Breast epithelium (tissue), 4 donors: ENCODE measurements at regions not wholly inside any gene's neighbourhood (a gene's known extent, or its start where the extent isn't known, plus 50 kb on each side); places are given as distances from the start of the nearest gene placed in this dataset.
"Not testable (repeated sequence)": the region's sequence is repeated elsewhere in the genome, so short reads cannot be mapped to it uniquely, and the experiment has no call there.

Source experiments
- DNase-seq, 2 donors: peaks; one replicate each; pipeline ENCODE4 v3.0.0-alpha.2; 2019; ENCODE audit warnings: low spot score in 2 of 2
- H3K27ac ChIP-seq, 2 donors: fragments of 200-600 bp; sonication (generic) in 1 of 2; one replicate each; pipeline ENCODE4 v1.5.1; 2016 to 2019; ENCODE audit warnings: mild to moderate bottlenecking in 1 of 2
- H3K27me3 ChIP-seq, 2 donors: fragments of 200-600 bp; sonication (generic) in 1 of 2; one replicate each; pipeline versions ENCODE4 v1.5.1 to v1.6.0; 2017 to 2019; ENCODE audit warnings: control low read depth in 1 of 2, mild to moderate bottlenecking in 1 of 2
- H3K36me3 ChIP-seq: fragments of 200-600 bp; one replicate; pipeline ENCODE4 v1.5.1; 2019
- H3K4me1 ChIP-seq, 2 donors: fragments of 200-600 bp; sonication (generic); one replicate each; pipeline ENCODE4 v1.5.1; 2016 to 2019; ENCODE audit warnings: control low read depth in 1 of 2
- H3K4me3 ChIP-seq, 3 donors: fragments of 200-600 bp; sonication (generic); 1 replicate in 2 of 3; 2 replicates in 1 of 3; pipeline ENCODE4 v1.5.1; 2016 to 2019; ENCODE audit warnings: mild to moderate bottlenecking in 3 of 3, moderate library complexity in 2 of 3
- H3K9me3 ChIP-seq, 2 donors: fragments of 200-600 bp; sonication (generic) in 1 of 2; one replicate each; pipeline ENCODE4 v1.5.1; 2016 to 2019; ENCODE audit warnings: control low read depth in 1 of 2
- CTCF ChIP-seq, 3 donors: fragments of 450-650 bp; IDR thresholded peaks; one replicate each; pipeline ENCODE4 v1.5.1; 2016 to 2017; ENCODE audit warnings: antibody characterized with exemption in 3 of 3, mild to moderate bottlenecking in 3 of 3, moderate library complexity in 3 of 3
- POLR2A ChIP-seq: fragments of 450-650 bp; IDR thresholded peaks from one replicate; pipeline ENCODE4 v1.6.1; 2016; ENCODE audit warnings: antibody characterized with exemption, mild to moderate bottlenecking, moderate library complexity
- POLR2AphosphoS5 ChIP-seq, 3 donors: sonication (generic); formaldehyde crosslinking; IDR thresholded peaks; one replicate each; pipeline ENCODE4 v1.6.1; 2017; ENCODE audit warnings: antibody characterized with exemption in 3 of 3
- intact Hi-C: fragments of 100-400 bp; cut with DNase I; formaldehyde crosslinking; loops from one replicate; pipeline ENCODE4 v1.15.1; 2023; ENCODE audit warnings: low total_unique reads

- no peaks in the 10 kb centered on the region for H3K4me1 ChIP-seq
- H3K27ac ChIP-seq = no peak overlapping the region
Measured at GRCh38 chr9:108776920-108777639, 78.7 kb downstream of the ACTL7B start.

GRCh38 chr9:108775901-108776306, 79.9 kb downstream of the ACTL7B start:
- intact Hi-C loops = no loop called here
- Histone ChIP-seq H3K27me3 (peaks cover 0 to 6% of the 10 kb centered on the region in 2 donors), H3K36me3 (no peaks in the 10 kb centered on the region), H3K27ac (no peak overlapping the region), H3K4me3 (no peak overlapping the region), H3K4me1 (no peaks in the 10 kb centered on the region), H3K9me3 (no peaks in the 10 kb centered on the region)
- DNase-seq = no peak
- TF ChIP-seq POLR2A (no peak), POLR2AphosphoS5 (IDR thresholded peaks at IDR 0.05) (no peak), CTCF (IDR thresholded peaks at IDR 0.05) (no peak)

More at GRCh38 chr9:108776920-108777639, 78.7 kb downstream of the ACTL7B start:
- Histone ChIP-seq H3K4me3 (no peak overlapping the region), H3K27me3 (peaks cover 0 to 6% of the 10 kb centered on the region in 2 donors), H3K9me3 (no peaks in the 10 kb centered on the region), H3K36me3 (no peaks in the 10 kb centered on the region)
- intact Hi-C loops = no loop called here
- no peak for DNase-seq
- TF ChIP-seq POLR2AphosphoS5 (IDR thresholded peaks at IDR 0.05) (no peak), POLR2A (no peak), CTCF (IDR thresholded peaks at IDR 0.05) (no peak)

GRCh38 chr9:108774088-108774487, 81.7 kb downstream of the ACTL7B start:
- H3K36me3 ChIP-seq, H3K27ac ChIP-seq, H3K9me3 ChIP-seq, DNase-seq, H3K4me1 ChIP-seq, H3K27me3 ChIP-seq, H3K4me3 ChIP-seq, intact Hi-C loops: not testable (repeated sequence)

- Histone ChIP-seq H3K9me3 (peaks cover 0 to 6% of the 10 kb centered on the region in 2 donors), H3K27ac (no peak overlapping the region), H3K4me3 (no peak overlapping the region), H3K36me3 (no peaks in the 10 kb centered on the region), H3K27me3 (no peaks in the 10 kb centered on the region), H3K4me1 (no peaks in the 10 kb centered on the region)
- intact Hi-C loops = no loop called here
- no peak for TF ChIP-seq POLR2AphosphoS5 (IDR thresholded peaks at IDR 0.05)
- no peak for TF ChIP-seq POLR2A
- no peak for TF ChIP-seq CTCF (IDR thresholded peaks at IDR 0.05)
- DNase-seq = no peak
Measured at GRCh38 chr9:108772301-108772894, 83.4 kb downstream of the ACTL7B start.

GRCh38 chr9:108768744-108769143, 87.0 kb downstream of the ACTL7B start:
- intact Hi-C loops = no loop called here
- Histone ChIP-seq H3K4me3 (no peak overlapping the region), H3K27ac (no peak overlapping the region), H3K27me3 (no peaks in the 10 kb centered on the region), H3K4me1 (no peaks in the 10 kb centered on the region), H3K9me3 (peaks cover 0 to 6% of the 10 kb centered on the region in 2 donors), H3K36me3 (no peaks in the 10 kb centered on the region)
- no peak for DNase-seq
- TF ChIP-seq CTCF (IDR thresholded peaks at IDR 0.05) (no peak), POLR2A (no peak), POLR2AphosphoS5 (IDR thresholded peaks at IDR 0.05) (no peak)
